Kidney epithelial cell (primary cell): ENCODE measurements at regions not wholly inside any gene's neighbourhood (a gene's known extent, or its start where the extent isn't known, plus 50 kb on each side); places are given as distances from the start of the nearest gene placed in this dataset.
A peak's percentile ranks its signal among the peaks of the same experiment; 100 is the strongest.
"Not testable (repeated sequence)": the region's sequence is repeated elsewhere in the genome, so short reads cannot be mapped to it uniquely, and the experiment has no call there.

Experiments
- DNase-seq: peaks from one replicate; pipeline ENCODE4 v3.0.0-alpha.2; 2010; ENCODE audit warnings: low read depth
- H3K27me3 ChIP-seq: 2 replicates; pipeline ENCODE4 v1.6.0; 2011; ENCODE audit warnings: low read length; ENCODE audit not compliant: control insufficient read depth, insufficient read depth
- H3K36me3 ChIP-seq: 2 replicates; pipeline ENCODE4 v1.5.1; 2011; ENCODE audit warnings: low read length; ENCODE audit not compliant: control insufficient read depth, insufficient read depth
- H3K4me3 ChIP-seq: 2 replicates; pipeline ENCODE4 v1.5.1; 2011; ENCODE audit warnings: low read depth, mild to moderate bottlenecking, control low read depth, low read length
- CTCF ChIP-seq: IDR thresholded peaks from 2 replicates; pipeline ENCODE4 v1.5.1; 2011; ENCODE audit warnings: mild to moderate bottlenecking, moderate library complexity, low read length, control low read depth, inconsistent platforms; ENCODE audit not compliant: insufficient read depth, poor library complexity, severe bottlenecking

- Histone ChIP-seq H3K36me3 (no peaks in the 10 kb centered on the region), H3K4me3 (no peak overlapping the region), H3K27me3 (no peaks in the 10 kb centered on the region)
- peak; percentile 84 for DNase-seq
- TF ChIP-seq CTCF: no peak
These were observed 71.2 kb upstream of the PARP8 start for GRCh38 chr5:50595199-50595598.

DNA sequence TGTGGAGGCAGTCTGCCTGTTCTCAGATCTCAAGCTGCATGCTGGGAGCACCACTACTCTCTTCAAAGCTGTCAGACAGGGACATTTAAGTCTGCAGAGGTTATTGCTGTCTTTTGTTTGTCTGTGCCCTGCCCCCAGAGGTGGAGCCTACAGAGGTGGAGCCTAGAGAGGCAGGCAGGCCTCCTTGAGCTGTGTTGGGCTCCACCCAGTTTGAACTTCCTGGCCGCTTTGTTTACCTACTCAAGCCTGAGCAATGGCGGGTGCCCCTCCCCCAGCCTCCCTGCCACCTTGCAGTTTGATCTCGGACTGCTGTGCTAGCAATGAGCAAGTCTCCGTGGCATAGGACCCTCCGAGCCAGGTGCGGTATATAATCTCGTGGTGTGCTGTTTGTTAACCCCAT is 64.9 kb upstream of the PARP8 start:
- H3K36me3 ChIP-seq, H3K4me3 ChIP-seq, H3K27me3 ChIP-seq, DNase-seq: not testable (repeated sequence)

- DNase-seq: peak; percentile 7
- TF ChIP-seq CTCF: no peak
- no peak overlapping the region for H3K4me3 ChIP-seq
- no peaks in the 10 kb centered on the region for H3K36me3 ChIP-seq
- no peaks in the 10 kb centered on the region for H3K27me3 ChIP-seq
These were observed 60.3 kb upstream of the PARP8 start for GRCh38 chr5:50606179-50606578.

DNA sequence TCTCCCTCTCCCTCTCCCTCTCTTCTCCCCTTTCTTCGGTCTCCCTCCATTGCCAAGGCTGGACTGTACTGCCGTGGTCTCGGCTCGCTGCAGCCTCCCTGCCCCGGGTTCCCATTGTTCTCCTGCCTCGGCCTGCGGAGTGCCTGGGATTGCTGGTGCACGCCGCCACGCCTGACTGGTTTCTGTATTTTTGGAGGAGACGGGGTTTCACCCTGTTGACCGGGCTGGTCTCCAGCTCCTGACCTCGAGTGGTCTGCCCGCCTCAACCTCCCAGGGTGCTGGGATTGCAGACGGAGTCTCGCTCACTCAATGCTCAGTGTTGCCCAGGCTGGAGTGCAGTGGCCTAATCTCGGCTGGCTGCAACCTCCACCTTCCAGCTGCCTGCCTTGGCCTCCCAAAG is 59.0 kb upstream of the PARP8 start:
- not testable (repeated sequence) for DNase-seq

DNA sequence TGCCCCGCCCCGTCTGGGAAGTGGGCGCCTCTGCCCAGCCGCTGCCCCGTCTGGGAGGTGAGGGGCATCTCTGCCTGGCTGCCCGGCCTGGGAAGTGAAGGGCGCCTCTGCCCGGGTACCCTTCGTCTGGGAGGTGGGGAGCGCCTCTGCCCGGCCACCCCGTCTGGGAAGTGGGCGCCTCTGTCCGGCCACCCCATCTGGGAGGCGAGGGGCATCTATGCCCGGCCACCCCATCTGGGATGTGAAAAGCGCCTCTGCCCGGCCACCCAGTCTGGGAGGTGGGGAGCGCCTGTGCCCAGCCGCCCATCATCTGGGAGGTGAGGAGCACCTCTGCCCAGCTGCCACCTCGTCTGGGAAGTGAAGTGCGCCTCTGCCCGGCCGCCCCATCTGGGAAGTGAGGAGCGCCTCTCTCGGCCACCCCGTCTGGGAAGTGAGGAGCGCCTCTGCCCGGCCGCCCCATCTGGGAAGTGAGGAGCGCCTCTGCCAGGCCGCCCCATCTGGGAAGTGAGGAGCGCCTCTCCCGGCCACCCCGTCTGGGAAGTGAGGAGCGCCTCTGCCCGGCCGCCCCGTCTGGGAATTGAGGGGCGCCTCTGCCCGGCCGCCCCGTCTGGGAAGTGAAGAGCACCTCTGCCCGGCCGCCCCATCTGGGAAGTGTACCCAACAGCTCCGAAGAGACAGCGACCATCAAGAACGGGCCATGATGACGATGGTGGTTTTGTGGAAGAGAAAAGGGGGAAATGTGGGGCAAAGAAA is 58.3 kb upstream of the PARP8 start:
- H3K4me3 ChIP-seq, DNase-seq, H3K27me3 ChIP-seq, H3K36me3 ChIP-seq: not testable (repeated sequence)

More for the DNA sequence above, 59.0 kb upstream of the PARP8 start:
- not testable (repeated sequence) for H3K4me3 ChIP-seq, H3K27me3 ChIP-seq, H3K36me3 ChIP-seq

DNA sequence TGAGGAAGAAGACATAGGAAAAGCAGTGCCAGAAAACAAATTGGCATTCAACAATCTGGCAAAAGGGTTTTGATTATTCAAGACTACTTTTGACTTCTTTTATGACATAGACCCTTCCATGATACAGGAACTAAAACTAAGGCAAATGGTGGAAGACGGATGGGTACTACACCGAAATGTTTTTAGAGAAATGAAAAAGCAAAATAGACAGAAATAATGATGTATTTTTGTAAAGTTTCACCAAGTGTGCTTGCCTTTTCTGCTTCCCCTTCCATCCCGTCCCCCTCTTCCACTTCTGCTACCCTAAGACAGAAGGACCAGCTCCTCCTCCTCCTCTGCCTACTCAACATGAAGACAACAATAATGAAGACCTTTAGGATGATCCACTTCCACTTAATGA is 53.4 kb upstream of the PARP8 start:
- not testable (repeated sequence) for H3K4me3 ChIP-seq, H3K27me3 ChIP-seq, H3K36me3 ChIP-seq, DNase-seq
